ENCODE measurements at regions not wholly inside any gene's neighbourhood (a gene's known extent, or its start where the extent isn't known, plus 50 kb on each side); places are given as distances from the start of the nearest gene placed in this dataset.

DNA sequence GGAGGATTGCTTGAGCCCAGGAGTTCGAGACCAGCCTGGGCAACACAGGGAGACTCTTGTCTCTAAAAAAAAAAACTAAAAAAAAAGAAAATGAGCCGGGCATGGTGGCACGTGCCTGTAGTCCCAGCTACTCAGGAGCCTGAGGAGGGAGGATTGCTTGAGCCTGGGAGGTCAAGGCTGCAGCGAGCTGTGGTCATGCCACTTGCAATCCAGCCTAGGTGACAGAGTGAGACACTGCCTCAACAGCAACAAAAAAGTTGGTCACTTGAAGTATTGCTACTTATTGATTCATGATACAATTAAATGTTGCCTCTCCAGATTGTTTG is 57.9 kb upstream of the CXADR start:
- no peak for DNase-seq (ENCODE audit: low spot score)

DNA sequence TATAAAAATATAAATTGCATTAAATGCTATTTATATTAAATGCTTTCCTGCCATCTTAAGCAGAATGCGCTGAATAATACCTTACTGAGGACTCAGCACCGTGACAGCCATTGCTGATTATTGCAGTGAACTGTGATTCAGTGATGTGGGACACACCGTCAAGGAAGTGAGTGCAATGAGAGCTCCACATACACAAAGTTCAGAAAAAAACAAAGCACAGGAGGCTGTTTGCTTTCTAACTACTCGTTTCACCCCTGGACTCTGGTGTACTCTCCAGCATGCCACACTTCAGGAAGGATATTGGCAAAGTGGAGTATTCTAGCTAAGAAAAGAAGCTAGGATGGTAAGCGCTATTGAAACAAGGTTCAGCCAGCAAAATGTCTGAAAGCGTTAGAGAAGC is 57.4 kb upstream of the CXADR start:
- no peak for DNase-seq (ENCODE audit: low spot score)

DNA sequence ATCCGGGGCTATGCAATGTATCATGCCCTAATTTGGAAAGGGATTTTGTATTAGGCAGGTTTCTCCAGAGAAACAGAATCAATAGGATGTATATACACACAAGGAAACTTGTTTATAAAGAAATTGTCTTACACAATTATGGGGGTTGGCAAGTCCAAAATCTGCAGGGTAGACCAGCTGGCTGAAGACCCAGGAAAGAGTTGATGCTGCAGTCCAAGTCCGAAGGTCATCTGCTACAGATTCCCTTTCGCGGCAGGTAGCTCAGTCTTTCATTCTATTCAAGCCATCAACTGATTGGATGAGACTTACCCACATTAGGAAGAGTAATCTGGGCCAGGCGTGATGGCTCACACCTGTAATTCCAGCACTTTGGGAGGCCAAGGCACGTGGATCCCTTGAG is 54.6 kb upstream of the CXADR start:
- no peak for DNase-seq (ENCODE audit: low spot score)

- DNase-seq (ENCODE audit: low spot score): no peak
Measured at GRCh38 chr21:17460094-17460493, 52.7 kb upstream of the CXADR start.

- DNase-seq (ENCODE audit: low spot score): no peak
Measured at GRCh38 chr21:17461014-17461413, 51.8 kb upstream of the CXADR start.

GRCh38 chr21:17461582-17461981 is 51.3 kb upstream of the CXADR start:
- no peak for DNase-seq (ENCODE audit: low spot score)

GRCh38 chr21:17462276-17462981 is 50.4 kb upstream of the CXADR start:
- no peak for DNase-seq (ENCODE audit: low spot score)
